B cell (primary cell): ENCODE measurements at regions not wholly inside any gene's neighbourhood (a gene's known extent, or its start where the extent isn't known, plus 50 kb on each side); places are given as distances from the start of the nearest gene placed in this dataset.

Source experiments
- ATAC-seq: fragments of 200-7000 bp; cut with Tn5 transposase; one replicate; pipeline ENCODE4 v1.10.0; 2021; ENCODE audit warnings: low read depth, mild to moderate bottlenecking, moderate number of reproducible peaks, moderate library complexity
- CTCF ChIA-PET: fragments of 350-600 bp; sonication (Branson Sonifier 250); formaldehyde crosslinking; loops from one replicate; lab custom pipeline; 2021; ENCODE audit warnings: antibody characterized with exemption, inconsistent platforms; lab: Charles Lee
- POLR2A ChIA-PET: fragments of 350-600 bp; sonication (Branson Sonifier 250); formaldehyde crosslinking; loops from one replicate; lab custom pipeline; 2021; ENCODE audit warnings: antibody characterized with exemption; lab: Charles Lee
- DNase-seq: peaks from one replicate; pipeline ENCODE4 v3.0.0; 2013
- H2AFZ ChIP-seq: 2 replicates; pipeline ENCODE4 v1.6.1; 2012; ENCODE audit warnings: mild to moderate bottlenecking, low read depth, low read length; ENCODE audit not compliant: insufficient read depth, poor library complexity, severe bottlenecking
- H3K27ac ChIP-seq, 2 donors: 1 replicate in 1 of 2; 2 replicates in 1 of 2; pipeline ENCODE4 v1.5.1; 2012 to 2013; ENCODE audit warnings: low read length in 2 of 2, mild to moderate bottlenecking in 2 of 2, moderate library complexity in 1 of 2
- H3K27me3 ChIP-seq, 4 experiments: fragments of 200-600 bp in 1 of 4; sonication (generic) in 1 of 4; replicated peaks in 1 of 4; 1 replicate in 2 of 4; 2 replicates in 2 of 4; pipeline versions ENCODE4 v1.6.1 to v1.7.0; 2013 to 2016; ENCODE audit warnings: low read length in 3 of 4, mild to moderate bottlenecking in 2 of 4, mixed read lengths in 1 of 4, moderate library complexity in 1 of 4; ENCODE audit not compliant: insufficient read depth in 4 of 4, control insufficient read depth in 3 of 4; ENCODE audit errors: control extremely low read depth in 1 of 4
- H3K36me3 ChIP-seq, 2 experiments: replicated peaks in 1 of 2; 1 replicate in 1 of 2; 2 replicates in 1 of 2; pipeline versions ENCODE4 v1.6.1 to v1.7.1; 2013; ENCODE audit warnings: low read length in 1 of 2; ENCODE audit not compliant: insufficient read depth in 2 of 2, control insufficient read depth in 1 of 2; ENCODE audit errors: control extremely low read depth in 1 of 2, extremely low read depth in 1 of 2
- H3K4me1 ChIP-seq, 2 donors: fragments of 200-600 bp in 1 of 2; sonication (generic) in 1 of 2; 1 replicate in 1 of 2; 2 replicates in 1 of 2; pipeline versions ENCODE4 v1.5.1 to v1.6.1; 2013 to 2017; ENCODE audit warnings: low read length in 2 of 2; ENCODE audit not compliant: control insufficient read depth in 2 of 2, insufficient read depth in 2 of 2
- H3K4me2 ChIP-seq: replicated peaks from 2 replicates; pipeline ENCODE3; 2012; ENCODE audit warnings: mild to moderate bottlenecking, low read depth, low read length; ENCODE audit not compliant: poor library complexity, severe bottlenecking
- H3K4me3 ChIP-seq, 5 experiments: fragments of 200-600 bp in 1 of 5; sonication (generic) in 1 of 5; 1 replicate in 3 of 5; 2 replicates in 2 of 5; pipeline versions ENCODE4 v1.5.1 to v1.7.0; 2011 to 2016; ENCODE audit warnings: low read length in 4 of 5, mild to moderate bottlenecking in 4 of 5, low read depth in 2 of 5, control low read depth in 1 of 5, moderate library complexity in 1 of 5; ENCODE audit not compliant: insufficient read depth in 1 of 5; ENCODE audit errors: control extremely low read depth in 1 of 5, extremely low read depth in 1 of 5
- H3K79me2 ChIP-seq: fragments of 200-600 bp; sonication (generic); one replicate; pipeline ENCODE4 v1.6.0; 2016; ENCODE audit warnings: low read length; ENCODE audit not compliant: control insufficient read depth, insufficient read depth
- H3K9ac ChIP-seq: fragments of 200-600 bp; sonication (generic); 2 replicates; pipeline ENCODE4 v1.6.1; 2017; ENCODE audit warnings: mild to moderate bottlenecking, low read length, moderate library complexity
- H3K9me3 ChIP-seq, 3 donors: one replicate each; pipeline versions ENCODE4 v1.6.1 to v1.7.1; 2013; ENCODE audit warnings: low read length in 2 of 3; ENCODE audit not compliant: control insufficient read depth in 2 of 3, insufficient read depth in 1 of 3; ENCODE audit errors: control extremely low read depth in 1 of 3
- H4K20me1 ChIP-seq: 2 replicates; pipeline ENCODE4 v1.6.0; 2012; ENCODE audit warnings: mild to moderate bottlenecking, low read length; ENCODE audit not compliant: insufficient read depth, control insufficient read depth, poor library complexity, severe bottlenecking
- H3K27ac Mint-ChIP-seq: one replicate; pipeline ENCODE4 v1.8.0; 2021; ENCODE audit warnings: mixed read lengths
- H3K27me3 Mint-ChIP-seq: one replicate; pipeline ENCODE4 v1.8.0; 2021; ENCODE audit warnings: mixed read lengths
- H3K4me1 Mint-ChIP-seq: one replicate; pipeline ENCODE4 v1.8.0; 2021; ENCODE audit warnings: mixed read lengths
- H3K4me3 Mint-ChIP-seq: one replicate; pipeline ENCODE4 v1.8.0; 2021; ENCODE audit warnings: mixed read lengths
- H3K9me3 Mint-ChIP-seq: one replicate; pipeline ENCODE4 v1.8.0; 2022; ENCODE audit warnings: mixed read lengths; ENCODE audit not compliant: insufficient read depth
- EZH2 ChIP-seq: IDR thresholded peaks from 2 replicates; pipeline ENCODE4 v1.6.1; 2012; ENCODE audit warnings: borderline replicate concordance, low read depth, mild to moderate bottlenecking, moderate library complexity, low read length; ENCODE audit not compliant: insufficient read depth, poor library complexity, severe bottlenecking
- WGBS: methylation state at CpG from one replicate; pipeline ENCODE4 v1.1.5; 2013; ENCODE audit warnings: missing lambda C conversion rate; ENCODE audit not compliant: insufficient coverage; 5-methylcytosine and 5-hydroxymethylcytosine counted together
- intact Hi-C: fragments of 100-400 bp; cut with micrococcal nuclease; formaldehyde crosslinking; loops from one replicate; pipeline ENCODE4 v1.10.0; 2022
- TF ChIP-seq, protein P1 (sequence below): fragments of 200-600 bp; IDR thresholded peaks from one replicate; pipeline ENCODE4 v1.8.0; 2022; ENCODE audit warnings: antibody characterized with exemption, mild to moderate bottlenecking

DNA sequence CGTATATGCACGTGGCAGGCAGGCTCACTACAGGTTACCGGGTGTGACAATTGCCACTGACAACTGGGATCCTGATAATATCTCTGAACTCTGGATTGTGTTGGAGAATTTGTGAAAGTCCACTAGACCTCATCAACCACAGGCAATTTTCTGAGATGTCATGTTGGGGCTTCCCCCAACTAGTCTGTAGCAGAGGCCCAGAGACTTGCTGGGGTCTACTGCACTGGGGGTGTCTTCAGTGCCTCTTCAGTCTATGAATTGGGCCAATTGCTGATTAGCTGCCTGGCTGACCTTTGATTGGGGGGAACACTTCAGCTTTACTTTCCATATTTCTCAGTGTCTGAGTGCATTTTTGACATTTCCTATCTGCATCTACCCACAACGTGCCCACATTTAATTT lies 201.5 kb downstream of the MTX2 start:
- 100% methylated on average over 3 of the region's 4 CpGs for WGBS
- Histone ChIP-seq H3K27ac (no peak overlapping the region), H3K4me3 (no peak overlapping the region), H3K9ac (no peak overlapping the region), H3K4me2 (no peak overlapping the region), H2AFZ (no peak overlapping the region), H3K4me1 (peaks cover 10 to 12% of the 10 kb centered on the region in 2 donors), H3K36me3 (no peaks in the 10 kb centered on the region), H4K20me1 (no peaks in the 10 kb centered on the region), H3K27me3 (peaks cover 0 to 5% (median 2%) of the 10 kb centered on the region in 4 experiments), H3K79me2 (no peaks in the 10 kb centered on the region), H3K9me3 (no peaks in the 10 kb centered on the region)
- Mint-ChIP-seq H3K4me1 (peaks cover 19% of the 10 kb centered on the region), H3K27me3 (peaks cover 25% of the 10 kb centered on the region), H3K9me3 (no peaks in the 10 kb centered on the region), H3K27ac (no peak overlapping the region), H3K4me3 (no peak overlapping the region)
- CTCF ChIA-PET, result interaction anchor here (0.8 to 2.4 kb wide), 3 partner anchors 8 to 16 kb away, joined by 3 to 8 read pairs (median 3); no protein-coding TSS in a partner anchor
- TF ChIP-seq, protein P1, sequence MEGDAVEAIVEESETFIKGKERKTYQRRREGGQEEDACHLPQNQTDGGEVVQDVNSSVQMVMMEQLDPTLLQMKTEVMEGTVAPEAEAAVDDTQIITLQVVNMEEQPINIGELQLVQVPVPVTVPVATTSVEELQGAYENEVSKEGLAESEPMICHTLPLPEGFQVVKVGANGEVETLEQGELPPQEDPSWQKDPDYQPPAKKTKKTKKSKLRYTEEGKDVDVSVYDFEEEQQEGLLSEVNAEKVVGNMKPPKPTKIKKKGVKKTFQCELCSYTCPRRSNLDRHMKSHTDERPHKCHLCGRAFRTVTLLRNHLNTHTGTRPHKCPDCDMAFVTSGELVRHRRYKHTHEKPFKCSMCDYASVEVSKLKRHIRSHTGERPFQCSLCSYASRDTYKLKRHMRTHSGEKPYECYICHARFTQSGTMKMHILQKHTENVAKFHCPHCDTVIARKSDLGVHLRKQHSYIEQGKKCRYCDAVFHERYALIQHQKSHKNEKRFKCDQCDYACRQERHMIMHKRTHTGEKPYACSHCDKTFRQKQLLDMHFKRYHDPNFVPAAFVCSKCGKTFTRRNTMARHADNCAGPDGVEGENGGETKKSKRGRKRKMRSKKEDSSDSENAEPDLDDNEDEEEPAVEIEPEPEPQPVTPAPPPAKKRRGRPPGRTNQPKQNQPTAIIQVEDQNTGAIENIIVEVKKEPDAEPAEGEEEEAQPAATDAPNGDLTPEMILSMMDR, result no peak
- TF ChIP-seq EZH2, result no peak
- DNase-seq (no peak), ATAC-seq (no peak)
- POLR2A ChIA-PET, result no interaction called here
- intact Hi-C loops, result no loop called here

DNA sequence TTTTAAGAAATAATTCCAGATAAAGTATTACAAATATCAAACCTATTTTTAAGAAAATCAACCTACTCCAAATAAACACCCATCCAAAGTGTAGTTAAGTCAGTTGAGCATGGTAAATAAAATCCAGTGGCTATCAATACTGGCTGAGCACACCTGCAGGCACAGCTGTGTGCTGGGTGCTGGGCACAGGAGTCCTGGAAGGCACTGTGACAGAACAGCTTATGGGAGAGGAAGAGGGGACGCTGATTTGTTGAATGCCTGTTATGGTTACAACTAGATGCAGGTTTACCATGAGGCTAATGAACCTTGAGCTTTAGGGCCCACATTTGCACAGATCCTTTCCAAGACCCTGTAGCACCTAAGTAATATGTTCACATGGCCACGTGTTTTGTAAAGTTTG lies 202.7 kb downstream of the MTX2 start:
- CTCF ChIA-PET, result interaction anchor here (1.1 to 2.4 kb wide), 3 partner anchors 9 to 345 kb away, joined by 3 to 8 read pairs (median 4); no protein-coding TSS in a partner anchor
- Histone ChIP-seq H3K9ac (no peak overlapping the region), H3K79me2 (no peaks in the 10 kb centered on the region), H2AFZ (peak overlapping the region; percentile 18), H3K27ac (no peak overlapping the region), H3K4me2 (peak overlapping the region; percentile 12), H3K36me3 (no peaks in the 10 kb centered on the region), H3K4me3 (peak overlapping the region in 1 of 5 experiments; percentile 1), H3K27me3 (no peaks in the 10 kb centered on the region), H3K9me3 (no peaks in the 10 kb centered on the region), H3K4me1 (peaks cover 10 to 12% of the 10 kb centered on the region in 2 donors), H4K20me1 (no peaks in the 10 kb centered on the region)
- Mint-ChIP-seq H3K4me3 (no peak overlapping the region), H3K27me3 (peaks cover 15% of the 10 kb centered on the region), H3K9me3 (no peaks in the 10 kb centered on the region), H3K4me1 (peaks cover 19% of the 10 kb centered on the region), H3K27ac (no peak overlapping the region)
- TF ChIP-seq, protein P1, result no peak
- no peak for TF ChIP-seq EZH2
- intact Hi-C loops, result no loop called here
- no peak for DNase-seq
- POLR2A ChIA-PET, result no interaction called here
- ATAC-seq, result no peak
- 71% methylated on average over 1 of the region's 2 CpGs for whole genome bisulfite sequencing
